ENCODE measurements at regions not wholly inside any gene's neighbourhood (a gene's known extent, or its start where the extent isn't known, plus 50 kb on each side); places are given as distances from the start of the nearest gene placed in this dataset.
A peak's percentile ranks its signal among the peaks of the same experiment; 100 is the strongest.

GRCh38 chr10:21427804-21428481 lies 97.5 kb downstream of the SKIDA1 start:
- TF ChIP-seq CTCF (IDR thresholded peaks at IDR 0.05; ENCODE audit: control extremely low read depth, extremely low read depth) = no peak
- ATAC-seq (ENCODE audit: insufficient read depth, low FRiP score) (no peak), DNase-seq (no peak)
- WGBS, 2 donors = 80 to 88% methylated on average over 6 of the region's 6 CpGs
- no peaks in the 10 kb centered on the region for H3K4me1 ChIP-seq (ENCODE audit: control insufficient read depth in 5 of 5, insufficient read depth in 5 of 5, low read length in 5 of 5)
- no peaks in the 10 kb centered on the region for H3K36me3 ChIP-seq (ENCODE audit: control insufficient read depth in 4 of 4, insufficient read depth in 4 of 4, low read length in 4 of 4)
- no peak overlapping the region for H3K4me3 ChIP-seq
- no peak overlapping the region for H3K9ac ChIP-seq (ENCODE audit: insufficient read depth in 1 of 2, low read length in 2 of 2)
- no peaks in the 10 kb centered on the region for H3K27me3 ChIP-seq (ENCODE audit: control insufficient read depth in 3 of 3, insufficient read depth in 3 of 3, low read length in 2 of 3)
- H3K9me3 ChIP-seq (ENCODE audit: control insufficient read depth in 4 of 4, insufficient read depth in 3 of 4, low read length in 3 of 4) = peaks cover 0 to 12% (median 0%) of the 10 kb centered on the region in 4 donors
- H3K27ac ChIP-seq (ENCODE audit: low read depth in 1 of 2, low read length in 1 of 2) = no peak overlapping the region

- H3K4me3 ChIP-seq = no peak overlapping the region
- no peaks in the 10 kb centered on the region for H3K27me3 ChIP-seq (ENCODE audit: control insufficient read depth in 3 of 3, insufficient read depth in 3 of 3, low read length in 2 of 3)
- H3K36me3 ChIP-seq (ENCODE audit: control insufficient read depth in 4 of 4, insufficient read depth in 4 of 4, low read length in 4 of 4) = no peaks in the 10 kb centered on the region
- no peak overlapping the region for H3K9ac ChIP-seq (ENCODE audit: insufficient read depth in 1 of 2, low read length in 2 of 2)
- no peak overlapping the region for H3K27ac ChIP-seq (ENCODE audit: low read depth in 1 of 2, low read length in 1 of 2)
- TF ChIP-seq CTCF (IDR thresholded peaks at IDR 0.05; ENCODE audit: control extremely low read depth, extremely low read depth) = no peak
- DNase-seq (peak in 2 of 3 donors; percentile 11 to 32), ATAC-seq (ENCODE audit: insufficient read depth, low FRiP score) (no peak)
- H3K4me1 ChIP-seq (ENCODE audit: control insufficient read depth in 5 of 5, insufficient read depth in 5 of 5, low read length in 5 of 5) = no peaks in the 10 kb centered on the region
- peaks cover 0 to 12% (median 0%) of the 10 kb centered on the region in 4 donors for H3K9me3 ChIP-seq (ENCODE audit: control insufficient read depth in 4 of 4, insufficient read depth in 3 of 4, low read length in 3 of 4)
- WGBS, 2 donors = 65 to 75% methylated on average over 3 of the region's 3 CpGs
Measured at GRCh38 chr10:21424459-21424861, 101.0 kb downstream of the SKIDA1 start.

GRCh38 chr10:21423850-21424249 lies 101.6 kb downstream of the SKIDA1 start:
- no peak for TF ChIP-seq CTCF (IDR thresholded peaks at IDR 0.05; ENCODE audit: control extremely low read depth, extremely low read depth)
- ATAC-seq (ENCODE audit: insufficient read depth, low FRiP score) (no peak), DNase-seq (no peak)
- WGBS, 2 donors = 91 to 95% methylated on average over 5 of the region's 5 CpGs
- H3K27ac ChIP-seq (ENCODE audit: low read depth in 1 of 2, low read length in 1 of 2) = no peak overlapping the region
- H3K4me1 ChIP-seq (ENCODE audit: control insufficient read depth in 5 of 5, insufficient read depth in 5 of 5, low read length in 5 of 5) = no peaks in the 10 kb centered on the region
- no peaks in the 10 kb centered on the region for H3K27me3 ChIP-seq (ENCODE audit: control insufficient read depth in 3 of 3, insufficient read depth in 3 of 3, low read length in 2 of 3)
- no peak overlapping the region for H3K9ac ChIP-seq (ENCODE audit: insufficient read depth in 1 of 2, low read length in 2 of 2)
- H3K9me3 ChIP-seq (ENCODE audit: control insufficient read depth in 4 of 4, insufficient read depth in 3 of 4, low read length in 3 of 4) = peaks cover 0 to 12% (median 0%) of the 10 kb centered on the region in 4 donors
- no peaks in the 10 kb centered on the region for H3K36me3 ChIP-seq (ENCODE audit: control insufficient read depth in 4 of 4, insufficient read depth in 4 of 4, low read length in 4 of 4)
- no peak overlapping the region for H3K4me3 ChIP-seq

- no peak for TF ChIP-seq CTCF (IDR thresholded peaks at IDR 0.05; ENCODE audit: control extremely low read depth, extremely low read depth)
- 58 to 66% methylated on average over 2 of the region's 2 CpGs for WGBS, 2 donors
- no peak for ATAC-seq (ENCODE audit: insufficient read depth, low FRiP score)
- no peak overlapping the region for H3K27ac ChIP-seq (ENCODE audit: low read depth in 1 of 2, low read length in 1 of 2)
- no peaks in the 10 kb centered on the region for H3K4me1 ChIP-seq (ENCODE audit: control insufficient read depth in 5 of 5, insufficient read depth in 5 of 5, low read length in 5 of 5)
- H3K4me3 ChIP-seq = no peak overlapping the region
- H3K9me3 ChIP-seq (ENCODE audit: control insufficient read depth in 4 of 4, insufficient read depth in 3 of 4, low read length in 3 of 4) = peaks cover 0 to 12% (median 0%) of the 10 kb centered on the region in 4 donors
- no peak overlapping the region for H3K9ac ChIP-seq (ENCODE audit: insufficient read depth in 1 of 2, low read length in 2 of 2)
- H3K27me3 ChIP-seq (ENCODE audit: control insufficient read depth in 3 of 3, insufficient read depth in 3 of 3, low read length in 2 of 3) = no peaks in the 10 kb centered on the region
- no peaks in the 10 kb centered on the region for H3K36me3 ChIP-seq (ENCODE audit: control insufficient read depth in 4 of 4, insufficient read depth in 4 of 4, low read length in 4 of 4)
- DNase-seq = no peak
Measured at GRCh38 chr10:21423338-21423737, 102.1 kb downstream of the SKIDA1 start.

Data from lung (tissue), 11 donors.